HUES64 (cell line): ENCODE measurements at regions not wholly inside any gene's neighbourhood (a gene's known extent, or its start where the extent isn't known, plus 50 kb on each side); places are given as distances from the start of the nearest gene placed in this dataset.

Source experiments
- H3K27ac ChIP-seq: 2 replicates; pipeline ENCODE4 v1.7.0; 2013; ENCODE audit warnings: low read depth, low read length, inconsistent platforms
- H3K27me3 ChIP-seq: 2 replicates; pipeline ENCODE4 v1.6.1; 2013; ENCODE audit warnings: mild to moderate bottlenecking, low read length; ENCODE audit not compliant: insufficient read depth
- H3K36me3 ChIP-seq: 2 replicates; pipeline ENCODE4 v1.6.1; 2013; ENCODE audit warnings: mild to moderate bottlenecking, low read length; ENCODE audit not compliant: insufficient read depth
- H3K4me1 ChIP-seq: 2 replicates; pipeline ENCODE4 v1.6.1; 2013; ENCODE audit warnings: mild to moderate bottlenecking, low read length, moderate library complexity; ENCODE audit not compliant: insufficient read depth
- H3K4me3 ChIP-seq: 2 replicates; pipeline ENCODE4 v1.5.1; 2013; ENCODE audit warnings: mild to moderate bottlenecking, low read length, moderate library complexity
- H3K9ac ChIP-seq: 2 replicates; pipeline ENCODE4 v1.6.1; 2013; ENCODE audit warnings: mild to moderate bottlenecking, low read depth, low read length
- H3K9me3 ChIP-seq: 2 replicates; pipeline ENCODE4 v1.6.1; 2013; ENCODE audit warnings: low read depth, low read length; ENCODE audit not compliant: insufficient read depth
- WGBS: fragments of 150-250, 120-280 bp; methylation state at CpG from one replicate; pipeline ENCODE4 v1.1.7; 2013; ENCODE audit warnings: missing lambda C conversion rate; 5-methylcytosine and 5-hydroxymethylcytosine counted together

DNA sequence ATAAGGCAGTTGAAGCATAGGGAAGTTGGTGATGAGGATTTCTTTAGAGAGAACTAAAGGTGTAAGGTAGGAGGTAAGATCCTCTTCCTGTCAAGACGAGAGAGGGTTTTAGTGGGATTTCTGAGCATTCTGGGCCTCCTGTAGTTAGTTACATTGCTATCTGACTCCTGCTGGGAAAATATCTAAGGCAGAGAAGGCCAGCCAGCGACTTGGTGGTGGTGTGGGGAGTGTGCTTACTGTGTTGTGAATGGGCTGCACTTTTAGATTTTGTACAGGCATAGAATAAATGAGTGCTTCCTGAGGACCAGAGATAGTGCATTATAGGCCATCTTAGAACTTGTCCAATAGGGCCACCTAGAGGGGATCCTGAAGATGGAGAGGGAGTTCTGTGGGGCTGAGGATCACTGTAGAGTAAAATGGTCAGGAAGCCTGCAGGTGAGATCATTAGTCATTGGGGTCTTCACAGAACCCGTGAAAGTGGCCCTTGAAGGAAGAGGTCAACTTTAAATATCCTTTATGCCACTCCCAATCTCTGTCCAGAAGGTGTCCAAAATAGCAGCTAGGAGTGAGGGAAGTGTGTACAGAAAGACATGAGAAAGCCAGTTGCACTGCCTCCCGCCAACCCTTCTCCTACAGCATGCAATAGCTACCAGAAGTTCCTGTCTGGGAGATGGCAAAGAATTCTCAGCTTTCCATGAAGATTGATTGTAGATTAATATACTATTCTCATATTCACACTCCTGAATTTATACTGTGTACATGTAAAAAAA is 266.6 kb downstream of the POLR1F start:
- H3K9me3 ChIP-seq = no peaks in the 10 kb centered on the region
- no peak overlapping the region for H3K4me3 ChIP-seq
- no peaks in the 10 kb centered on the region for H3K36me3 ChIP-seq
- no peak overlapping the region for H3K27ac ChIP-seq
- 50% methylated on average over 4 of the region's 4 CpGs for WGBS
- H3K27me3 ChIP-seq = no peaks in the 10 kb centered on the region
- no peaks in the 10 kb centered on the region for H3K4me1 ChIP-seq
- H3K9ac ChIP-seq = no peak overlapping the region

DNA sequence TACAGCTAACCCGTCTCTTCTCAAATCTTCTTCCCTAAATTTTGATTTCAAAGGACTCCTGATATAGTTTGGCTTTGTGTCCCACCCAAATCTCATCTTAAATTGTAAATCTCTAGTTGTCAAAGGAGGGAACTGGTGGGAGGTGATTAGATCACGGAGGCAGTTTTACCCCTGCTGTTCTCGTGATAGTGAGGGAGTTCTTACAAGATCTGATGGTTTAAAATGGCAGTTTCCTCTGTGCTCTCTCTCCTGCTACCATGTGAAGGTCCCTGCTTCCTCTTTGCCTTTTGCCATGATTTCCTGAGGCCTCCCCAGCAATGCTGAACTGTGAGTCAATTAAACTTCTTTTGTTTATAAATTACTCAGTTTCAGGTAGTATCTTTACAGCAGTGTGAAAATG is 269.3 kb downstream of the POLR1F start:
- WGBS = 57% methylated on average over 3 of the region's 3 CpGs
- H3K27ac ChIP-seq = no peak overlapping the region
- H3K9ac ChIP-seq = no peak overlapping the region
- H3K9me3 ChIP-seq = no peaks in the 10 kb centered on the region
- no peak overlapping the region for H3K4me3 ChIP-seq
- no peaks in the 10 kb centered on the region for H3K27me3 ChIP-seq
- H3K4me1 ChIP-seq = no peaks in the 10 kb centered on the region
- H3K36me3 ChIP-seq = no peaks in the 10 kb centered on the region

DNA sequence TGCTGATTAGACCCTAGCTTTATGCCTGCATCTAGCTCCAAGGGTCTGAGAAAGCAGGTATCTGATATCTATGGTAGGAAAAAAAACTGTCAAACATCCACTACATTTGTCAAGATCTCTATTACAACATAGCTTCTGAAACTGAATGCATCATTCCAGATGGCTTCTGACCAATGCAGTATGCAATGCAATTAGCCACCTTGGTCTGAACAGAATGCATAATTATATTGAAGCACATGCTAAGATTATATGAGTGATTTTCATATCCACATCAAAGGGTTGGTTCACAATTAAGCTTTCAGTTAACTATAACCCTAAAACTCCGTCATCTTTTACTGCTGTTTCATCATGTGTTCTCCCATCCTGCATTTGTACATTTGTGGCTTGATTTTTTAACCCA is 271.4 kb downstream of the POLR1F start:
- no peaks in the 10 kb centered on the region for H3K36me3 ChIP-seq
- no peaks in the 10 kb centered on the region for H3K27me3 ChIP-seq
- H3K9ac ChIP-seq = no peak overlapping the region
- H3K4me1 ChIP-seq = no peaks in the 10 kb centered on the region
- H3K9me3 ChIP-seq = no peaks in the 10 kb centered on the region
- H3K4me3 ChIP-seq = no peak overlapping the region
- H3K27ac ChIP-seq = no peak overlapping the region
- 96% methylated on average over 1 of the region's 1 CpG for WGBS

DNA sequence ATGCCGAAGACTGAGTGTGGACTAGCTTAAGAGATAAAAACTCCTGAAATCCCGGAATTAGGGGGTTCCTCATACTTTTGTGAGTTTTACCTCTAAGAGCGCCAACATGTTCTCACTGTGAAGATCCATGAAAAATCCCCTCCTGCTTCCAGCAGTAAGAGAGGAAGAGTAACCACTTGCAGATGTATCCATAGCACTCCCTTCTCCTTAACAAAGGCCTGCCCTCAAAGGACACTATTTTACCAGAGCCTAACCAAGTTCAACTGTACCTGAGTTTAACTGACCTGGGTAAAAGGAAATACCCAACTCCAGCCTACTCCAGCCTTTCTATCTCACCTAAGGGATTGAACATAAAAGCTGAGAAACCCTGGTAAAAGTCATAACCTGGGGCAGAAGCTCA is 280.9 kb downstream of the POLR1F start:
- no peak overlapping the region for H3K27ac ChIP-seq
- no peaks in the 10 kb centered on the region for H3K9me3 ChIP-seq
- peaks cover 13% of the 10 kb centered on the region for H3K4me1 ChIP-seq
- H3K4me3 ChIP-seq = no peak overlapping the region
- no peaks in the 10 kb centered on the region for H3K36me3 ChIP-seq
- no peak overlapping the region for H3K9ac ChIP-seq
- no peaks in the 10 kb centered on the region for H3K27me3 ChIP-seq
- 87% methylated on average over 3 of the region's 3 CpGs for WGBS

DNA sequence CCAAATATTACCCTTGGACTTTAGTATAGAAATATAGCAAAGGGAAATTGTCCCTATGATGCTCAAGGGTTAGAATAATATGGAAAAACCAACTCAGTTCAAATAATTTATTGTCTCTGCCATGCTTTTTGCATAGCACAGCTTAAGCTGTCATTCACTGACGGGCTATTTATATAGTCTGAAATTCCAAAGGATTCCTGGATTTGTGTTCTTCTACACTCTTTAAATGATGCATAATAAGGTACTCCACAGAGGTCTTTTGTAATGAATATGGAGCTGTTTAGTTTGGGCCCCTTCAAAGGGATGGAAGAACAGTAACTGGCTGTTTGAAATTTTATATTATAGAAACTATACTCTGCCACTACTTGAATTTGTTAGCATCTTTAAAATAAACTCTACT is 276.6 kb upstream of the FERD3L start:
- peaks cover 17% of the 10 kb centered on the region for H3K4me1 ChIP-seq
- H3K4me3 ChIP-seq = no peak overlapping the region
- WGBS = 43% methylated on average over 1 of the region's 1 CpG
- no peaks in the 10 kb centered on the region for H3K36me3 ChIP-seq
- H3K9ac ChIP-seq = no peak overlapping the region
- no peaks in the 10 kb centered on the region for H3K9me3 ChIP-seq
- no peaks in the 10 kb centered on the region for H3K27me3 ChIP-seq
- H3K27ac ChIP-seq = no peak overlapping the region

DNA sequence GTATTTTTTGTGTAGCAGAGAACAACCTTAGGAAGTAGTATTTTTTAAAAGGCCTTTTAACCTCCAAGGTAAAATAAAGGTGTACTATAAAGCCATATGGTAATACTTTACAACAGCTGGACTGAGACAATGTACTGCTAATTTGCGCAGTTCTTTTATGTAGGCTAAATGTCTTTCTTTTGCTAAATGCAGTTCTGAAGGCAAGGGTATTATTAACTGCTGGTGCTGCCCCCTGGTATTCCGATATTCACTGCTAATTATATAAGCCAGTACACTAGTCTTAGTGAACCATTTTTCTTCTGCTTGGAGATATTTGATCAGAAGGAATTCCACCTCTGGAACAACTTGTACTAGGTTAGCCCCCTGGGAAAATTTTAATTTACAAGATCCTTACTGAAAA is 272.0 kb upstream of the FERD3L start:
- no peaks in the 10 kb centered on the region for H3K9me3 ChIP-seq
- H3K27ac ChIP-seq = no peak overlapping the region
- H3K4me3 ChIP-seq = no peak overlapping the region
- no peaks in the 10 kb centered on the region for H3K36me3 ChIP-seq
- no peak overlapping the region for H3K9ac ChIP-seq
- H3K27me3 ChIP-seq = no peaks in the 10 kb centered on the region
- WGBS = 94% methylated on average over 1 of the region's 2 CpGs
- peaks cover 54% of the 10 kb centered on the region for H3K4me1 ChIP-seq

DNA sequence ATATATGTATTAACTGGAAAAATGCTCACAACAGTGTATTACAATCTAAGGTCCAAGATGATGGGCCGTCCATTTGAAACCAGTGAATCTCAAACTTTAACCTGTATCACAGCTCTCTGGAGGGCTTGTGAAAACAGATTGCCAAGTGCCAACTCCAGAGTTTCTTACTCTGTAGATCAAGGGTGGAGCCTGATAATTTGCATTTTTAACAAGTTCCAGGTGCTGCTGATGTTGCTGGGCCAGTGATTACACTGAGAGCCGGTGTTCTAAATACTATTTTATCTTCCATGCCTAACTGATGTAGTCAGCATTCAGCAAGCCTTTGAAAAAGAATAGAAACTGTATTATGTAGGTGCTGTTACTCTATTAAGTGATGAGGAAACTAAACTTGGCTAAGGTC is 269.9 kb upstream of the FERD3L start:
- H3K4me1 ChIP-seq = peaks cover 41% of the 10 kb centered on the region
- H3K27ac ChIP-seq = no peak overlapping the region
- 96% methylated on average over 2 of the region's 2 CpGs for WGBS
- no peaks in the 10 kb centered on the region for H3K36me3 ChIP-seq
- H3K4me3 ChIP-seq = no peak overlapping the region
- no peaks in the 10 kb centered on the region for H3K9me3 ChIP-seq
- H3K9ac ChIP-seq = no peak overlapping the region
- H3K27me3 ChIP-seq = no peaks in the 10 kb centered on the region

DNA sequence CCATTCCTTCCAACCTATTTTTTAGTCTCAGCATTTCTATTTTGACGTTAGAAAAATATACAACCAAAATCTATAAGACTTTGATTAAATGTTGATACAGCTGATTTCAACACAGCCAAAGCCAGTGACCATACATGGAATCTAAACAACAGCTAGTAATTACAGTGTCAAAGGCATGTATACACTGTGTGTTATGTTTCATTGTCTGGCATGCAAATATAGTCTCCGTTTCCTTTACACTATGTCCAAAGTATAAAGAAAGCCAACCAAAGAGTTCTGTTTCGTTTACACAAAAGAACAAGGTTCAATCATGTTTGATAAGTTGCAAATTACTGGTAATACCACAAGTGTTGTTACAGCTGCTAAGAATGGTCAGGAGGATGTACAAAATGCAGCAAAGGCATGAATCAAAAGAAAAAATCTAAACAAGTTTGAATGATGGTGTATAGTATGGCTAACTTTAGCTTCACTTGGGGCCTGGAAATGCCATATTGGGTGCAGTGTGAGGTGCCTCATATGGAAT is 268.3 kb upstream of the FERD3L start:
- Histone ChIP-seq H3K9ac (no peak overlapping the region), H3K27me3 (no peaks in the 10 kb centered on the region), H3K9me3 (no peaks in the 10 kb centered on the region), H3K27ac (no peak overlapping the region), H3K4me1 (peaks cover 41% of the 10 kb centered on the region), H3K4me3 (no peak overlapping the region), H3K36me3 (no peaks in the 10 kb centered on the region)
- 90% methylated on average over 3 of the region's 3 CpGs for WGBS

DNA sequence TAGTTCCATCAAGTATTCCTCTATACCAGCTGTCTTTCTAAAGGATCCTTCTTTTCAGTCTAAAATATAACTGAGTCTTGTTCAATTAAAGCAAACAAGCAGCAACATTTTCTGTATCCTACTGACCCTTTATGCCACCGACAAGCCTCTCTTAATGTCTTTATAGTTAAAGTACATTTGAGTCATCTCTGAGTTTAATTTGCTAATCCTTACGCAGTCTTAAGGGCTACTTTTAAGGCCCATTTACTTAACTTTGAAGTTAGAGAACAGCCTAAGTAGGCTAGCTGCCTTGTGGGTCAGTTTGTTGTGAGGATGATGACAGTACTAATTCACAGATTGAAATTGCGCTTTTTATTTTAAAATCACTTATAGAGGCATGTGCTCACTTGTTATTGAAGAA is 265.5 kb upstream of the FERD3L start:
- no peak overlapping the region for H3K27ac ChIP-seq
- 94% methylated on average over 2 of the region's 3 CpGs for WGBS
- peaks cover 34% of the 10 kb centered on the region for H3K4me1 ChIP-seq
- H3K9me3 ChIP-seq = no peaks in the 10 kb centered on the region
- H3K9ac ChIP-seq = no peak overlapping the region
- H3K4me3 ChIP-seq = no peak overlapping the region
- H3K36me3 ChIP-seq = no peaks in the 10 kb centered on the region
- no peaks in the 10 kb centered on the region for H3K27me3 ChIP-seq

DNA sequence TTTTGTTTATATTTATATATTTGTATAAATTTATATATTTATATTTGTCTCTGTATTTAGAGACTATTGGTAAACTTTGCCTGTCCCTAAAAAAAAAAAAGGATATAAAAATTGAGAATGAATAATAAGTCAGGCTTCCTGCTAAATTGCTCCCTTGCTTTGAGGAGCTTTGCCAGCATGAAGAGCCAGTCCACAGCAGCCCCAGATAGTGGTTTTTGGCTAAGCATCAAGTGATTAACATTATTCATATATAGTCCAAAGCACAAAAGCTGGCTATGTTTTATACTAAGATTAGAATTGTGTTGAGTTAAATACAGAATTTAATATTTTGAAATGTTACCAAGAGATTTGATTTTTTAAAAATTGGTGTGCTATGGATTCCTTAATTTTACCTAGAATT is 264.9 kb upstream of the FERD3L start:
- Histone ChIP-seq H3K4me3 (no peak overlapping the region), H3K36me3 (no peaks in the 10 kb centered on the region)

DNA sequence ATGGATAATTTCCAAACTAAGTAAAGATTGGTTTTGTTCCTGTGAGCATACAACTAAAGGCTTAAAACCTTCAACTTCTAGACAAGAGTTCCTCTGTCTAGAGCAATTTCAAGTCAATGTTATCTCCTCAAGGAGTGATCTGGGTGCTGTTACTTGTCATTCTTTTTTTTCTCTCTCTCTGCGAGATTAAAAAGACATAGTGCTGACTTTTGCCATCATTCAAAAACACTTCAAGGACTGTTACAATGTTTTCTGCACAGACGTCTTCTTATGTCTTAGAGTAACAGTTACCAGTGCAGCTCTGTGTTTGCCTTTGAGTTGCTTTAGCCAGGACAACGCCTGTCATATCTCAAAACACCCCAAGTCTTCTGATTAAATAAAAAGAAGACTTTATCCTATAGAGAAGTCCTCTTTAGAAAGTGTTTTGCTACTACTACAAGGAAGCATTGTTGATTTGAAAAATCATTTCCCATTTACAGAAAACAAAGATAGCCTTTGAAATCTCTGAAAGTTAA is 263.5 kb upstream of the FERD3L start:
- Histone ChIP-seq H3K27me3 (no peaks in the 10 kb centered on the region), H3K4me3 (no peak overlapping the region), H3K9ac (no peak overlapping the region), H3K36me3 (no peaks in the 10 kb centered on the region), H3K4me1 (peaks cover 28% of the 10 kb centered on the region), H3K9me3 (no peaks in the 10 kb centered on the region), H3K27ac (no peak overlapping the region)
- WGBS = 81% methylated on average over 3 of the region's 3 CpGs

More for the DNA sequence above, 264.9 kb upstream of the FERD3L start:
- Histone ChIP-seq H3K27ac (no peak overlapping the region), H3K27me3 (no peaks in the 10 kb centered on the region), H3K9me3 (no peaks in the 10 kb centered on the region), H3K4me1 (peaks cover 34% of the 10 kb centered on the region), H3K9ac (no peak overlapping the region)
